ENCODE measurements at regions not wholly inside any gene's neighbourhood (a gene's known extent, or its start where the extent isn't known, plus 50 kb on each side); places are given as distances from the start of the nearest gene placed in this dataset.

DNA sequence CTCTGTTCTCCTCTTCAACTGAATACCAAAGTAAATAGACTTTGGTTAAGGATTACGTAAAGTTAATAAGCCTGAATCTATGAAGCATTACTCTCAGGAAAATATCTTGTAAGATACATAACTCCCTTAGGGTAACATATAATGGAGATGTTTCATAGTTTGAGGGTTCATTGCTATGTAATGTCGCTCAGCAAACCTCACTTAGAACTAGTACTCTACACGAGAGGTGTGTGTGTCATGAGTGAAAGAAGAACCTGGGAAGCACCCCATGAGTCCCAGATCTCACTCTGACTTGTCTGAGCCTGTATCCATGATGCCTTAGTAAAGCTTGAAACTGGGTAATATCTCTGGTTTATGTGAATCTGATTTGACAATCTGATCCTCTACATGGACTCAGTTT, 429.5 kb upstream of the ANO3 start:
- DNase-seq: no peak

DNA sequence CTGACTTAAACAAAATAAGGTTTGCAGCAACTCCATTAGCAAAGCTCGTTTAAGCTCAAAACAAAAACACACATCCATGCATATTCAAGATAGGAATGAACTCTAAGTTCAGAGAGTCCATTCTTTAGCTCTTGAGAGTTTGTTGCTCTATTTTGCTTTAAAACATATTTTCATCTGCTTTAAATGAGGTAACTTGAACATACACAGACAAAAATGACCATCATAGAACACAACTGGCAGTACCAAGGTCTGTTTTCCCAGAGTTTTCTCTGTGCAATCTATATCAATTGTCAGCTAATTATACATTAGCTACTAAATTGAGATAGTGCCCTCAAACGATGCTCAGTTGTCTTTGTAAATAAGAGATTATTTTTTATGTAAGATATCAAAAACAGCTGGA, 423.2 kb upstream of the ANO3 start:
- no peak for DNase-seq

DNA sequence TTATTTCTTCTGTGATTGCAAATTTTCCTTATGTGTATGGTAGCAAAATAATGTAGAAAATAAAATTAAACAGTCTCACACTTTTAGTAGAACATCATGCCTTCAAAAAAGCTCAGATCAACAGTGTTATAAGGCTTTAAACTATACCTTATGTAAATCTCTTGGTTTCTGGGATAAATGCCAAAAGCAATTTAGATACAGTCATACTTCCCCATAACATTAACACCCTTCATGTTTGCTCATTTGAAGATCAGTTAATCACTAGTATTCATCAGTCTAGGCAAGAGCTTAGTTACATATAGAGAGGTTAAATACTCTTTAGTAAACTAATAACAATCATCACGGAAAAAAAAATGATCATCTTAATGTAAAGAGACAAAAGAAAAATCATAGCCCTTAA, 421.8 kb upstream of the ANO3 start:
- DNase-seq: peak in 1 of 2 experiments; percentile 6

DNA sequence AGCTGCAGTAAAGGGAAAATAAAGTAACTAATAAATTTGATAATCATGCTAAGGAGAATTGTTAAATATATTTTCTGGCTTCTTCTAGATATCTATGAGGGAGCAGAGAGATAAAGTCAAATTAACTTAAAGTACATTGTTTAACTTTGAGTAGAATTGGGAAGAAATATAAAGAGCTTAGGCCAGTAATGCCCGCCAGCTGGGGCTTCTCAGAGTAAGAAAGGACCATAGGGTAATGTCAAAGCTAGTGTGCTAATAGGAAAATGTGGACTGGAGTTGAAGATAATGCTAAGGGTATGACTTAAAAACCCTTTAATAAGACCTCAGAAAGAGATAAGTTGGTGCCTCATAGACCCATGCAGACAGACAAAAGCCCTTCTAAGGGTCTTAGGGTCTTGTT, 411.6 kb upstream of the ANO3 start:
- DNase-seq: no peak

DNA sequence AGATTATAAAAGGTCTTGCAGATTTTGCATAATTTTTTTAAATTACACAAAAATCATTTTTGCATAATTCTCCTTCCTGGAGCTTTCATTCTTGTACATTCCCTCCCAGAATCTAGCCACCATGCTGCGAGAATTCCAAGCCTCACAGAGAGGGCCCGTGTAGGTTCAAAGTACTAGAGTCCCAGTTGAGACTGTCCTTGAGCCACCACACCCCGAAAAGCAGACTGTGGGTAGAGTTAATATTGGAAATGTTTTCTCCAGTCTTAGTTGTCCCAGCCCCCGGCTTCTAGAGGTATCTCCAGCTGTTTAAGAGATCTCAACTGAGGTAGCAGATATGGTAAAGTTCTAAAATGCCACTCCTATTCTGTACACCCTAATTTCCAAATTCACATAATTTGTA, 407.3 kb upstream of the ANO3 start:
- DNase-seq: no peak

DNA sequence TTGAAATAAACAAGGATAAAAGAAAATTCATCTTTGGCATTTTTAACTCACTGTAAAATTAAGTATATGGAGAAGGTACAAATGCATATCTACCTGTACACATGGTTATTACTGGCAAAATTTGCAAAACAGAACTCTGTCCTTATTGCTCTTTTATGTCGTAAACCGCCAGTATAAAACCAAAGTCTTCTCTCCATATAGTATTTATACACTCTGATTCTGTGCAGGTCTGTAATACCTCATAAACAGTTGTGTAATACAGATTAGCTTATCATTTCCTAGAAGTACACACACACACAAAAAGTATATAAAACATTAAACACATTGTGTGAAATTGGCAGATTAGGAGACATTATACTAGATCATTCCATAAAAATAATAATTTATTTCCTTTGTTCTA, 406.6 kb upstream of the ANO3 start:
- no peak for DNase-seq

DNA sequence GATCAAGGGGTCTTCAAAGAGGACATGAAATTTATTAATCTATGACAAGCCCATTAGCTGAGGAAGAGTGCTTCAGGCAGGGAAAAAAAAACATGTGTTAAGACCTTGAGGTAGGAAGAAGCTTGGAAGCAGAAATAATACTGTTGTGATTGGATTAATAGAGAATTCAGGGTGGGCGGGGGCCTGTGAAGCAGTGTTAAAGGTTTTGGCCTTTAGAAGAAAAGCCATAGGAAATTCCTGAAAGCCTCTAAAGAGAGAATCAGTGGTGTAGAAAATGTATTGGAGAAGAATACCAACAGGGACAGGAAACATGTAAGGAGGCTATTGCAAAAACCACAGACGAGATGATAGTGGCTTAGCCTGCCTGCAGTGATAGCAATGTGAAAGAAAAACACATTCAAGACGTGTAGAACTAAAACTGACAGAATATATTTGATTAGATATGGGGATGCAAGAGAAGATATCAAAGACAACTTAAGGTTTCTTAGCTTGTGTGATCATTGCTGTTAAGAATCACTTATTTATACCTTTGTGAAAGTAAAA, 404.4 kb upstream of the ANO3 start:
- no peak for DNase-seq

DNA sequence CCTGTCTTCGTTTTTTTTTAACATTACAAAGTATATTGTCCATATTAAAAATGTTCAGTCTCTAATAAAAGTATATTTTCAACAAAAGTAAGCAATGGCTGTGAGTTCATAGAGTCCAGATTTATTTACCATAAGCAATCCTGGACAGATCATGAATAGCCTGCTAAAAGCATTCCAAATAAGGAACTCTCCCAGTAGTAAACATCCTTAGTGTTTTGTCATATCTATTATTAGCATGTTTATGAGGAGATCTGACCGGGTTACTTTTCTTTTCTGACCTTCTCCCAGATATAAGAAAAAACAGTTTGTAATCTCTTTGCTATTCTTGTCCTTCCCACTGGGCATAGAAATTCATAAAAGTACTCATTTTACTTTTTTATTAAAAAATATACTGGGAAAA, 403.9 kb upstream of the ANO3 start:
- no peak for DNase-seq

DNA sequence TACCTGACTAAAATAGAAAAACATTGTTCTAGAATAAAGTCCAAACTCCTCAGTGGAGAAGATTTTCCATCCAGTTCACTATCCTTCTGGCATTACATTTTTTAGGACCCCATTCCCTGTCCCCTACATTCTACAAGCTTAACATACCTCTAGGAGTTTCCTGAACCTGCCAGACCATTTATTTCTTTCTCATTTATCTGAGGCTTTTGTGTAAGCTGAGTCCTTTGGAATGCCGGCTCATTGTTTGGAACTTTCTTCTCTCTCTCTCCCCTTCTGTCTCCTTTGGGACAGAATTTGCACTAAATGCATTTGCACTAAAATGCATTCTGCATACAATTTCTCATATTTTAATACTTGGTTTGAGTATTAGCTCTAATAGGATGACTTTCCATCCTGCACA, 393.0 kb upstream of the ANO3 start:
- no peak for DNase-seq

DNA sequence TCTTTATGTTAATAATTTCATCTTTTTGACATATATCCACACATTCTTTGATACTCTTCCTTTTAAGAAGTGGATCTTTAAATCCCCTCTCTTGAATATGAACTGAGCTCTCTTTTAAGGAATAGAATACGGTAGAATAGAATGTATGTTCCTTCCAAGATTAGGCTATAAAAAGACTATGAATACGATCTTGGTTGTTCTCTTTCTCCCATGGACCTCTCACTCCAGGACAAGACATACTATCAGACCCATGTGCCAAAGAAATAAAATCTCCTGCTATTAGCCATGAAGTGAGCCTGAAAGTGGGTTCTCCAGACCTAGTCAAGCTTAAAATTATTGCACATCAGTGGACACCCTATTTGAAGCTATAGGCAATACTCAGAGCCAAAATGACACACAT, 392.2 kb upstream of the ANO3 start:
- DNase-seq: no peak

DNA sequence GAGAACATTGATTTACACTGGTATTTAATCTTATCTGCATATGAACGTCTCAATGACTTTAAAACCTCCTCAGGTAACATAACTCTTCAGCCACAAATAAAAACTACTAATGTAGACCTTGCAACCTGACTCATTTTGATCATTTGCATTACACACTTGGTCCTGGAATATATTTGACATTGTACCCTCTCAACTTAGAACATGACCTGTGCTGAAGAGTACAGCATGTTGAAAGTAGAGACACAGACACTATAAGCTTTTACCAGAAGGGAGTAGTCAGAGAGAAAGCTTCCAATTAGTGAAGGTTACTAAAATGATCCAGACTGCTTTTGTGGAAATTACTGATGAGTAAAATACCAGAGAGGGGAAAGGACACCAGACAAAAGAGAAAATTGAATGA, 390.6 kb upstream of the ANO3 start:
- peak in 1 of 2 experiments; percentile 6 for DNase-seq

DNA sequence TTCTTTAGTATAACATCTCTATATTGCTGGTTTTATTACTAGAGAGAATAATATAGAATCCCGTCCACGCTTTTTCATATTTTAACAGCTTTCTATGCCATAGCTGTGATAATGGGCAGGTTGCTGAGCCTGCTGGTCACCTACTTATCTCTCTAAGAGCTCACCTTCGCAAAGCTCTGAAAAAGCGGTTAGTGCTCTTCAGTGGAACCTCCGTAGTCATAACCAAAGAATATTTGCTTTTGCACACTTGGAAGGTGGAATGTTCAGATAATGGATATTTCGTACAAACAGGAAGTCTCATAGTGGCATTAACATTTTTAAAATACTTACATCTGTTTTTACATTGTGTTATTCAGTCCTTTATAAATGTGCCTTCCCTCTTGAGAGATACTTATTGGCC, 388.9 kb upstream of the ANO3 start:
- DNase-seq: no peak

DNA sequence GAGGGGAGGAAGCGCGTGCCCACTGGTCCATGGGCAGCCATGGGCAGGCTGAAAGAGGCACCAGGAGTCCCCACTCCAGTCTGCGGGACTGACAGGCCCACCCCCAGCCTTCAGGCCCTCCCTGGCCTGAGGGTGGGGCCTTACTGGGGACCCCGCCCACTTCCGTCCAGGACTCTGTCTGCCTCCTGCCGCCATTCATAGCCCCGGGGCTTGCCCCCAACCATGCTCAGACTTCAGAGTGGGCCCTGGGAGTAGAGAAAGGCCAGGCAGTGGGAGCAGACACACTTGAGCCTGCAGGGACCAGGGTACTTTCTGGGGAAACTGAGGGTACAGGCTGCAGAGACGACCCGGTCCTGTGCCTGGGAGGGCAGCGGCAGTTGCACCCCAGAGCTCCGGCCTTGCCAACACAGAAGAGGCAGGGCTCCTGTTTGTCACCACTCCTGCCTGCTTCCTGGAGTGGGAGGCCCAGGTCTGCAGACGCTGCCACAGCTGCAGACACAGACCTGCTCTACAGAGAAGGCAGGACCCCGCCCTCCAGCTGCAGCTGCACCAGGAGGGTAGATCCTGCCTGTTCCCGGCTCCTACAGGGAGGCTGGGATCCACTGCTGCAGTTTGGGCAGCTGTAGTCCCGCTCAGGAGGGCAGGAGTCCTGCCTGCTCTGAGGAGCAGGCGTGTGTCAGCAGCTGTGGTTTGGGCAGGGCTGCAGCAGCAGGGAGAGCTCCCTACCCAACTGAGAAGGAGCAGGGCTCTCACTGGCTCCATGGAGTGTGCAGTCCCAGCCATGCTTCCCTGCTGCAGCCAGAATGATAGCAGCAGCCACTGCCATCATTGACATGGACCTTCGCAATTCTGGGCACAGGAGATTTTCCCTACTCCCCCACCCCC, 387.9 kb upstream of the ANO3 start:
- DNase-seq: peak in 1 of 2 experiments; percentile 5

DNA sequence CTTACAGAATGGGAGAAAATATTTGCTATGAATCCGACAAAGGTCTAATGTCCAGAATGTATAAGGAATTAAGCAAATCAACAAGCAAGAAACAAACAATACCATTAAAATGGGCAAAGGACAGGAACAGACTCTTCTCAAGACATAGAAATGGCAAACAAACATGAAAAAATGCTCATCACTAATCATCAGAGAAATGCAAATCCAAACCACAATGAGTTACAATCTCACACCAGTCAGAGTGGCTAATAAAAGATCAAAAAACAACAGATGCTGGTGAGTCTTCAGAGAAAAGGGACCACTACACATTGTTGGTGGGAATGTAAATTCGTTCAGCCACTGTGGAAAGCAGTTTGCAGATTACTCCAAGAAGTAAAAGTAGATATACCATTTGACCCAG, 382.0 kb upstream of the ANO3 start:
- no peak for DNase-seq

DNA sequence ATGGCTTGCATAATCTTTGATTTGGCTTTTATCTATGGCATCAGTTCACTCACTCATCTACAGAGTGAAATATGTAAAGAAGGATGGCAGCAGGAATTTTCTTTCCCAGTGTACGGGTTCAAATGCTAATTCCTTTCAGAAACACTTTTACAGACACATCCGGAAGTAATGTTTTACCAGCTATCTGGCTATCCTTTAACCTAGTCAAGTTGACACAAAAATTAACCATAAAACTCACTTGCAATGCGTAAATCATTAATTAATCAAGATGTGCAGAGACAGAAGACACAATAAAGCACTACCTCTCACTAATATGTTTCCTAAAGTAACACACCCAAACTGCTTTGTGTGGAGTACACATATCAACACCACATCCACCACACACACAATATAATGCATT, 378.9 kb upstream of the ANO3 start:
- no peak for DNase-seq

DNA sequence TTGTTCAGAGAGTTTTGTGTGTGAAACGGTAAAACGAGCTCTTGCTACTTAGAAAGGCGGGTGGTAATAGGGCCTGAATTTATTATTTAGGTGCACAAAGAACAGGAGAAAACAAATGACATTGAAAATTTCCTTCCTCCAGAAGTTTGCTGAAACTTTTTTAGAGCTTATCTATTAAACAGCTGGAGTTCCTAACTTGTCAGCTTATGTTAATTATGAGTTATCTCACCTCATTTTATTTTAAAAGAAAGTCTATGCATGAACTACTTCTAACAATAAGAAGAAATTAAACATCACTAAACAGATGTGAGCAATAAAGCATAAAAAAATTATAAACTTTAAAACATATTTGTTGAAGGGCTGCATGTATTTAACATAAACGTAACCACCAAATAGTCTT, 373.9 kb upstream of the ANO3 start:
- DNase-seq: no peak

DNA sequence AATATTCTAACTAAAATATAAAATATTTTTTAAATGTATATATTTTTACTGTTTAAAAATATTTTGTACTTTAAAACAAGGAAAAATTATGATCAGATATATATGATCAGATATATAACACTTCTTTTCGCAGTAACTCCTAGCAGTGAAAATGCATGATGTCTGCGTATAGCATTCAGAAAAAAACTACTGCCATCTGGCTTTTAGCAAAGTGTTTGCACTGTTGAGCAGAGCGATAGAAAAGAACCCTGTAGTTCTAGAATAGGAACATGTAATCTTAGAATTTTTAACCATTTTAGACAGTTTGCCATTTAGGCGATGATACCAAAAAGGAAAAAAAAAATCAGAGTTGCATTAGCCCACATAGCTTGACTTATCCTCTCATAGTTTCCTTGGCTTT, 370.4 kb upstream of the ANO3 start:
- peak in 1 of 2 experiments; percentile 26 for DNase-seq

DNA sequence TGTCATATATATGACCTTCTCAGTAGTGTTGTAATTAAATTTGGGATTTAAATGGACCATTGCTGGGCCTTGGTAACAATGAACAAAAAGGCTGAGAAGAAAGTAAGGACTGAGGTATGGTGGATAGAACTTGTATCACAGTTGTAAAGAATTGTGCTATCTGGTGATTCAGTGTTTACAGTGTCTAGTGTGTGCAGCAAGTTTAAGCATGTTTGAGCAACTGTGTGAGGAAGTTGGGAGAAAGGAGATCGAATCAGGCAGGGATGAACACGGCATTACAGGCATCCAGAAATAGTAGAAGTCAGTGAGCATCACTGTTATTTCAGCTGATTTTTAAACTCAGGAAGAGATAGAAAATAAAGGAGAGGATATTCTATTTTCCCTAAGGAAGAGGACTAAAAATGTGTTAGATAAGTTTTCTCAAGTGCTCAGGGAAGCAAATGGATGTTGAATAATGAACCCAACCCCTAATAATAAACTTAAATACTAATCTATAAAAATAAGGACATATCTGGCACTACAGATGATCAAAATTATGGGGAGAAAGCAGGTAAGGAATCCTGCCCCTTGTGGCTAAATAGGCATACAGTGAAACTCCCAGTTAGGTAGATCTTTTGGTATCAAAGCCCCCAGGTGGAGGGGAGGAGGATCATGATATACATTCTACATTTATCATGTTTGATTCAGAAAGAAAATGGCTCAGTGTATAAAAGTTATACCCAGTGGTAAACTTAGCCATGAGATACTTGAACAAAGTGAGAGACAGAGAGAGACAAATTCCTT, 361.0 kb upstream of the ANO3 start:
- peak in 1 of 2 experiments; percentile 41 for DNase-seq

DNA sequence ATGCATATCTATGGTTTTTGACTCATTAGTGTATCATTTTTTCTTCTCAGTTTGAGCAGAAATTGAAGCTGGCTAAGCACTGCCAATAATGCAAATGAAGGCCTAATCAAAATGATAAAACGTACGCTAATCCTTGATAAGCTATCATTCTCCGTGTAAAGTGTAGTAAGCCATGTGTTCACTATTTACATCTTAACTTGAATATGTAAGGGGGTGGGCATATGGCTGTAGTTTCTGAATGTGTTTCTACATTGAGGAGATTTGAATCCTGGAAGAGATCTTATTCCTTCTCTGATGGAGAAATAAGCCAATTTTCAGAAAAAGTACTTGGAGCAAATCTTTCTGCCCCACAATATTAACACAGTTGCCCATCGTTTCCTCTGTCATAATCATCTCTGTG, 351.8 kb upstream of the ANO3 start:
- DNase-seq: no peak

DNA sequence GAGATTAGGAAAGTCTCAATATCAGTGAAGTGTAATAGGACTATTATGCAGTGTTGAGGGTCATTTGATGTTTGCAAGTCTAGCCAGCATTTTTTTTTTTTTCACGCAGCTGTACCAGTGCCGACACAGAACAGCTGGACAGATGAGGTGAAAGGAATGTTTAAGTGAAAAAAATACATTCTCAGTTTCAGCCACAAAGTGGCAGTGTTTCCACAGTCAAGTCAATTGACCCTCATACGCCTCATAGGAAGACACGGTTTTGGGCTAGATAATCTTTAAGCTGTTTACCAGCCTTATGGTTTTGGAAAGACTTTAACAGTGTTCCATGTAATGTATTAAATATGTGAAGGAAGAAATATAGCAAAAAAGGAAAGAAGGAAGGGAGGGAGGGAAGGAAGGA, 349.9 kb upstream of the ANO3 start:
- peak; percentile 45 to 71 for DNase-seq

DNA sequence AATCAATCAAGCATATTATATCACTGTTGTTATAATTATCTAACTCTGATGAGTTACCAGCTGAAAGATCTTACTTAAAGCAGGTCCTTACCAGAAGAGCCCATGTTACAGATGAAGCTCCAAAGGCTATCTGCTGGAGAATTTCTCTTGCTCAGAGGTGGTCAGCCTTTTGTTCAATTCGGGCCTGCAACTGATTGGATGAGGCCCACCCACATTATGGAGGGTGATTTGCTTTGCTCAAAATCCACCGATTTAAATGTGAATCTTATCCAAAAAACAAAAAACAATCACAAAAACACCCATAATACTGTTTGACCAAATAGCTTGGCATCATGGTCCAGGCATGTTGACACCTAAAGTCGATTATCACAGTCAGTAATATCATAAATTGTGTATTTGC, 348.6 kb upstream of the ANO3 start:
- no peak for DNase-seq

DNA sequence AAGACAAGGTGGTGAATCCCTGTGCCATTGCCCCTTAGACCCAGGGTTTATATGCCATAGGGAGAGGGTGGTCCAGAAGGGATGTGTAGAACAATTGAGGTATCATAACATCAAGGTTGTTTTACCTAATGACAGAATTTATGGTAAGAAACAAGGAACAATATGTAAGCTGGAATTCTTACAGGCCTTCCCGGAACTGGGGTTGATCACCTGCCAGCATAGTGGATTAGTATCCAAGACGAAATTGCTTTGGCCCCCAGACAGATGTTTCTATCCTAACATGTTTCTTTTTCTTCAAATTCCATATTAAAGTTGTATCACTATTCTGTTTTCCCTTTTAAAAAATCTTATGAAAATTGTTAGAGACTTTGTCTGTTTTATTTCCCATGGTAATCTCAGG, 343.8 kb upstream of the ANO3 start:
- DNase-seq: no peak

DNA sequence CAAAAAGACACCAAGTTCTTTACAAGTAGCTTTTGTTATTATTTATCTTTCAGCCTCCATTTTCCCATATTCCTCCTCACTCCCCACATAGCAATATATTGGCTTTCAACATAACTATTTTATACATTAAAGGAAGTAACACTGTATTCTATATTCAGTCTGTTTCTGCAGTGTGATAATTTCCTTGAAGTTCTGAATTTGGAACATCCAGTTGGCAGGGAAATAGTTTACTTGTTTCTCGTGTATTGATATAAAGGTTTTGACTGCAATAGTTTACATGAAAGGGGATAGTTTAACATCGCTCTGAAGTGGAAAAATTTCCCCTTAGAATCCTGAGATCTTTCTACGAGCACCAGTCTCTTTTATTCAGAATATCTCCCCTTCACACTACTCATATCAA, 341.5 kb upstream of the ANO3 start:
- no peak for DNase-seq

DNA sequence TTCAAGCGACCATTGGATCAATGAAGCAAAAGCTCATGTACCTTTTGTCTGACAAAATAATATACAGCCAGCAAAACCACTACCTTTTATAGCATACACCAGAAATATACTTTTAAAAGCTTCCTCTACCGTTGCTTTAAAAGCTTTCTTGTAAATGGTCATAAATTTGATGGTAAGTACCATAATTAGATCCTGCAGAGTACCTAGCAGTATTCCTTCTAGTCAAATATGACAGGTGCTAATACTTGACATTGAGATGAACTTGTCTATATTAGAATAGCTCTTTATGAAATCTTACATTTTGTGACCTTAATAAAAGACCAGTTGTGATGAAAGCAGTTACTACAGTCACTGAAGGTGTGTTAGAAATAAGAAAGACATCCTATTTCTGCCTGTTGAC, 340.5 kb upstream of the ANO3 start:
- DNase-seq: no peak

All from NCI-H526 (cell line).